Natural killer cell (primary cell): ENCODE measurements at regions not wholly inside any gene's neighbourhood (a gene's known extent, or its start where the extent isn't known, plus 50 kb on each side); places are given as distances from the start of the nearest gene placed in this dataset.

ENCODE experiments used
- ATAC-seq, 3 donors: fragments of 150-1000 bp in 2 of 3; fragments of 200-7000 bp in 1 of 3; cut with Tn5 transposase; 1 replicate in 1 of 3; 2 replicates in 2 of 3; pipeline ENCODE4 v1.10.0; 2021; ENCODE audit warnings: mild to moderate bottlenecking in 2 of 3, moderate library complexity in 2 of 3
- DNase-seq, 2 donors: peaks; one replicate each; pipeline versions ENCODE4 v3.0.0 to v3.0.0-alpha.2; 2013 to 2021; ENCODE audit warnings: mixed read lengths in 1 of 2
- H3K27ac ChIP-seq: one replicate; pipeline ENCODE4 v1.5.1; 2013; ENCODE audit warnings: mild to moderate bottlenecking, low read length
- H3K27me3 ChIP-seq: one replicate; pipeline ENCODE4 v1.6.1; 2013; ENCODE audit warnings: low read length; ENCODE audit not compliant: control insufficient read depth, insufficient read depth
- H3K36me3 ChIP-seq: one replicate; pipeline ENCODE4 v1.6.1; 2013; ENCODE audit warnings: low read length; ENCODE audit not compliant: control insufficient read depth, insufficient read depth
- H3K4me1 ChIP-seq: one replicate; pipeline ENCODE4 v1.6.1; 2013; ENCODE audit warnings: low read length; ENCODE audit not compliant: control insufficient read depth, insufficient read depth
- H3K4me3 ChIP-seq: one replicate; pipeline ENCODE4 v1.5.1; 2013; ENCODE audit warnings: low read length
- H3K9me3 ChIP-seq: one replicate; pipeline ENCODE4 v1.6.1; 2013; ENCODE audit warnings: low read length; ENCODE audit not compliant: control insufficient read depth, insufficient read depth
- H3K27ac Mint-ChIP-seq, 2 donors: one replicate each; pipeline ENCODE4 v1.8.0; 2022; ENCODE audit warnings: mild to moderate bottlenecking in 2 of 2, mixed read lengths in 2 of 2, moderate library complexity in 1 of 2
- H3K27me3 Mint-ChIP-seq, 2 donors: one replicate each; pipeline ENCODE4 v1.8.0; 2022; ENCODE audit warnings: low read depth in 2 of 2, mixed read lengths in 2 of 2
- H3K36me3 Mint-ChIP-seq: one replicate; pipeline ENCODE4 v1.8.0; 2022; ENCODE audit warnings: mixed read lengths
- H3K4me1 Mint-ChIP-seq, 2 donors: one replicate each; pipeline ENCODE4 v1.8.0; 2022; ENCODE audit warnings: mixed read lengths in 2 of 2
- H3K4me3 Mint-ChIP-seq: one replicate; pipeline ENCODE4 v1.8.0; 2022; ENCODE audit warnings: mild to moderate bottlenecking, moderate library complexity, mixed read lengths
- H3K9me3 Mint-ChIP-seq, 2 donors: one replicate each; pipeline ENCODE4 v1.8.0; 2022; ENCODE audit warnings: mixed read lengths in 2 of 2
- CTCF ChIP-seq: fragments of 200-600 bp; IDR thresholded peaks from one replicate; pipeline ENCODE4 v1.8.0; 2022; ENCODE audit warnings: antibody characterized with exemption
- WGBS: methylation state at CpG from one replicate; pipeline ENCODE4 v1.1.7; 2013; ENCODE audit warnings: missing lambda C conversion rate; ENCODE audit not compliant: insufficient coverage; 5-methylcytosine and 5-hydroxymethylcytosine counted together
- intact Hi-C: fragments of 100-400 bp; cut with micrococcal nuclease; formaldehyde crosslinking; loops from one replicate; pipeline ENCODE4 v1.14.2; 2022

GRCh38 chr1:80988926-80989325, 811.8 kb upstream of the ADGRL2 start:
- H3K4me1 ChIP-seq, result no peaks in the 10 kb centered on the region
- DNase-seq (no peak), ATAC-seq (no peak)
- H3K9me3 ChIP-seq, result no peaks in the 10 kb centered on the region
- intact Hi-C loops, result no loop called here
- Mint-ChIP-seq H3K36me3 (peaks cover 7% of the 10 kb centered on the region), H3K27ac (no peak overlapping the region), H3K4me3 (no peak overlapping the region), H3K9me3 (peaks cover 8 to 12% of the 10 kb centered on the region in 2 donors), H3K4me1 (no peaks in the 10 kb centered on the region), H3K27me3 (no peaks in the 10 kb centered on the region)
- 46% methylated on average over 3 of the region's 4 CpGs for WGBS
- TF ChIP-seq CTCF, result no peak
- no peak overlapping the region for H3K4me3 ChIP-seq
- no peak overlapping the region for H3K27ac ChIP-seq
- no peaks in the 10 kb centered on the region for H3K27me3 ChIP-seq
- H3K36me3 ChIP-seq, result no peaks in the 10 kb centered on the region

GRCh38 chr1:80987824-80988223, 812.9 kb upstream of the ADGRL2 start:
- no peaks in the 10 kb centered on the region for H3K27me3 ChIP-seq
- Mint-ChIP-seq H3K4me1 (no peaks in the 10 kb centered on the region), H3K4me3 (no peak overlapping the region), H3K36me3 (peaks cover 7% of the 10 kb centered on the region), H3K9me3 (peaks cover 8 to 12% of the 10 kb centered on the region in 2 donors), H3K27ac (no peak overlapping the region), H3K27me3 (no peaks in the 10 kb centered on the region)
- H3K27ac ChIP-seq, result no peak overlapping the region
- no peaks in the 10 kb centered on the region for H3K9me3 ChIP-seq
- 100% methylated on average over 1 of the region's 1 CpG for WGBS
- TF ChIP-seq CTCF, result no peak
- no peak for DNase-seq
- ATAC-seq, result no peak
- intact Hi-C loops, result no loop called here
- no peaks in the 10 kb centered on the region for H3K4me1 ChIP-seq
- no peak overlapping the region for H3K4me3 ChIP-seq
- H3K36me3 ChIP-seq, result no peaks in the 10 kb centered on the region

- TF ChIP-seq CTCF, result no peak
- Mint-ChIP-seq H3K4me1 (no peaks in the 10 kb centered on the region), H3K4me3 (no peak overlapping the region), H3K27me3 (no peaks in the 10 kb centered on the region), H3K27ac (no peak overlapping the region), H3K36me3 (peaks cover 7% of the 10 kb centered on the region), H3K9me3 (peaks cover 8 to 12% of the 10 kb centered on the region in 2 donors)
- Histone ChIP-seq H3K36me3 (no peaks in the 10 kb centered on the region), H3K4me1 (no peaks in the 10 kb centered on the region), H3K27me3 (no peaks in the 10 kb centered on the region), H3K4me3 (no peak overlapping the region), H3K27ac (no peak overlapping the region), H3K9me3 (no peaks in the 10 kb centered on the region)
- no peak for ATAC-seq
- intact Hi-C loops, result no loop called here
- no peak for DNase-seq
- 57% methylated on average over 1 of the region's 2 CpGs for WGBS
These were observed 813.6 kb upstream of the ADGRL2 start for GRCh38 chr1:80987106-80987505.

GRCh38 chr1:80982831-80983230, 817.9 kb upstream of the ADGRL2 start:
- H3K4me1 ChIP-seq, result no peaks in the 10 kb centered on the region
- H3K4me3 Mint-ChIP-seq, result no peak overlapping the region
- DNase-seq (no peak), ATAC-seq (no peak)
- no peaks in the 10 kb centered on the region for H3K36me3 ChIP-seq
- no peak overlapping the region for H3K4me3 ChIP-seq
- H3K9me3 ChIP-seq, result no peaks in the 10 kb centered on the region
- H3K4me1 Mint-ChIP-seq, result no peaks in the 10 kb centered on the region
- intact Hi-C loops, result no loop called here
- no peak for TF ChIP-seq CTCF
- no peaks in the 10 kb centered on the region for H3K27me3 Mint-ChIP-seq
- H3K27ac ChIP-seq, result no peak overlapping the region
- H3K27me3 ChIP-seq, result no peaks in the 10 kb centered on the region
- peaks cover 13 to 24% of the 10 kb centered on the region in 2 donors for H3K9me3 Mint-ChIP-seq
- H3K36me3 Mint-ChIP-seq, result peaks cover 8% of the 10 kb centered on the region
- H3K27ac Mint-ChIP-seq, result no peak overlapping the region
- WGBS, result 75% methylated on average over 1 of the region's 3 CpGs
